Neural progenitor cell (in vitro differentiated cells): ENCODE measurements at regions not wholly inside any gene's neighbourhood (a gene's known extent, or its start where the extent isn't known, plus 50 kb on each side); places are given as distances from the start of the nearest gene placed in this dataset.

Experiments used
- DNase-seq: peaks from one replicate; pipeline ENCODE4 v3.0.0-alpha.2; 2016; ENCODE audit warnings: low spot score
- H2AFZ ChIP-seq: fragments of 200-600 bp; sonication (generic); replicated peaks from 2 replicates; pipeline ENCODE4 v1.6.1; 2016; ENCODE audit warnings: antibody characterized with exemption
- H3F3A ChIP-seq: fragments of 200-600 bp; sonication (generic); 2 replicates; pipeline ENCODE4 v1.6.1; 2016; ENCODE audit warnings: antibody characterized with exemption, low read depth
- H3K27ac ChIP-seq: fragments of 200-600 bp; sonication (generic); 2 replicates; pipeline ENCODE4 v1.5.1; 2016; ENCODE audit warnings: mild to moderate bottlenecking
- H3K27me3 ChIP-seq: fragments of 200-600 bp; sonication (generic); 2 replicates; pipeline ENCODE4 v1.6.1; 2016; ENCODE audit warnings: mild to moderate bottlenecking, moderate library complexity
- H3K36me3 ChIP-seq: fragments of 200-600 bp; sonication (generic); 2 replicates; pipeline ENCODE4 v1.5.1; 2016
- H3K4me1 ChIP-seq: fragments of 200-600 bp; sonication (generic); 2 replicates; pipeline ENCODE4 v1.6.1; 2016; ENCODE audit warnings: mixed run types
- H3K4me2 ChIP-seq: fragments of 200-600 bp; sonication (generic); 2 replicates; pipeline ENCODE4 v1.6.1; 2016
- H3K4me3 ChIP-seq: fragments of 200-600 bp; sonication (generic); 2 replicates; pipeline ENCODE4 v1.5.1; 2016
- H3K79me2 ChIP-seq: fragments of 200-600 bp; sonication (generic); 2 replicates; pipeline ENCODE4 v1.6.1; 2016; ENCODE audit warnings: low read depth
- H3K9ac ChIP-seq: fragments of 200-600 bp; sonication (generic); 2 replicates; pipeline ENCODE4 v1.6.1; 2016
- H3K9me3 ChIP-seq: fragments of 200-600 bp; sonication (generic); 2 replicates; pipeline ENCODE4 v1.5.1; 2016; ENCODE audit warnings: low read depth
- H4K20me1 ChIP-seq: fragments of 200-600 bp; sonication (generic); 2 replicates; pipeline ENCODE4 v1.6.1; 2016; ENCODE audit warnings: low read depth
- H3K27ac Mint-ChIP-seq: 3 replicates; pipeline ENCODE4 v1.8.0; 2021; ENCODE audit warnings: mixed read lengths
- H3K27me3 Mint-ChIP-seq: 2 replicates; pipeline ENCODE4 v1.8.0; 2022; ENCODE audit warnings: low read depth, mild to moderate bottlenecking, inconsistent platforms, moderate library complexity, mixed read lengths; ENCODE audit not compliant: insufficient read depth
- H3K36me3 Mint-ChIP-seq: 3 replicates; pipeline ENCODE4 v1.8.0; 2021; ENCODE audit warnings: mixed read lengths
- H3K4me1 Mint-ChIP-seq: 3 replicates; pipeline ENCODE4 v1.8.0; 2021; ENCODE audit warnings: mixed read lengths
- H3K4me3 Mint-ChIP-seq: 3 replicates; pipeline ENCODE4 v1.8.0; 2021; ENCODE audit warnings: mild to moderate bottlenecking, moderate library complexity, mixed read lengths
- H3K9me3 Mint-ChIP-seq: 3 replicates; pipeline ENCODE4 v1.8.0; 2020; ENCODE audit warnings: mixed read lengths
- CTCF ChIP-seq: fragments of 200-600 bp; sonication (generic); IDR thresholded peaks from 2 replicates; pipeline ENCODE4 v1.5.1; 2017; ENCODE audit warnings: antibody characterized with exemption, mild to moderate bottlenecking
- EZH2 ChIP-seq: fragments of 200-600 bp; sonication (generic); IDR thresholded peaks from 2 replicates; pipeline ENCODE4 v1.6.1; 2017; ENCODE audit warnings: antibody characterized with exemption, mild to moderate bottlenecking, moderate library complexity
- EZH2phosphoT487 ChIP-seq: fragments of 200-600 bp; sonication (generic); IDR thresholded peaks from 2 replicates; pipeline ENCODE4 v1.6.1; 2017; ENCODE audit warnings: antibody characterized with exemption

- no peaks in the 10 kb centered on the region for H3K4me1 ChIP-seq
- H3K79me2 ChIP-seq, result no peaks in the 10 kb centered on the region
- DNase-seq, result no peak
- H3K4me3 ChIP-seq, result no peak overlapping the region
- H3K36me3 ChIP-seq, result no peaks in the 10 kb centered on the region
- TF ChIP-seq EZH2phosphoT487 (no peak), CTCF (no peak), EZH2 (no peak)
- no peak overlapping the region for H3K4me2 ChIP-seq
- Mint-ChIP-seq H3K9me3 (peaks cover 3% of the 10 kb centered on the region), H3K27ac (no peak overlapping the region), H3K27me3 (peaks cover 4% of the 10 kb centered on the region), H3K4me3 (no peak overlapping the region), H3K4me1 (no peaks in the 10 kb centered on the region), H3K36me3 (no peaks in the 10 kb centered on the region)
- H3K9ac ChIP-seq, result no peak overlapping the region
- no peaks in the 10 kb centered on the region for H4K20me1 ChIP-seq
- peaks cover 4% of the 10 kb centered on the region for H3K9me3 ChIP-seq
- no peaks in the 10 kb centered on the region for H3K27me3 ChIP-seq
- no peak overlapping the region for H2AFZ ChIP-seq
- H3F3A ChIP-seq, result no peaks in the 10 kb centered on the region
- no peak overlapping the region for H3K27ac ChIP-seq
These were observed 558.3 kb upstream of the GRIA3 start for GRCh38 chrX:122625821-122626220.

- H3K9me3 ChIP-seq, result peaks cover 4% of the 10 kb centered on the region
- no peak overlapping the region for H3K27ac ChIP-seq
- H3K36me3 ChIP-seq, result no peaks in the 10 kb centered on the region
- H3K79me2 ChIP-seq, result no peaks in the 10 kb centered on the region
- H3K27me3 Mint-ChIP-seq, result no peaks in the 10 kb centered on the region
- no peaks in the 10 kb centered on the region for H4K20me1 ChIP-seq
- DNase-seq, result no peak
- no peak overlapping the region for H3K4me2 ChIP-seq
- no peak overlapping the region for H3K4me3 Mint-ChIP-seq
- TF ChIP-seq CTCF (no peak), EZH2 (no peak), EZH2phosphoT487 (no peak)
- no peaks in the 10 kb centered on the region for H3K27me3 ChIP-seq
- H3K4me3 ChIP-seq, result no peak overlapping the region
- no peak overlapping the region for H2AFZ ChIP-seq
- no peaks in the 10 kb centered on the region for H3K4me1 ChIP-seq
- H3K4me1 Mint-ChIP-seq, result no peaks in the 10 kb centered on the region
- H3K9me3 Mint-ChIP-seq, result no peaks in the 10 kb centered on the region
- H3K9ac ChIP-seq, result no peak overlapping the region
- H3F3A ChIP-seq, result no peaks in the 10 kb centered on the region
- H3K36me3 Mint-ChIP-seq, result no peaks in the 10 kb centered on the region
- no peak overlapping the region for H3K27ac Mint-ChIP-seq
These were observed 557.2 kb upstream of the GRIA3 start for GRCh38 chrX:122626871-122627270.

GRCh38 chrX:122641136-122641535 is 542.9 kb upstream of the GRIA3 start:
- Histone ChIP-seq H2AFZ (no peak overlapping the region), H3K4me1 (no peaks in the 10 kb centered on the region), H4K20me1 (no peaks in the 10 kb centered on the region), H3K4me3 (no peak overlapping the region), H3K9ac (no peak overlapping the region), H3F3A (no peaks in the 10 kb centered on the region), H3K27ac (no peak overlapping the region), H3K4me2 (no peak overlapping the region), H3K27me3 (no peaks in the 10 kb centered on the region), H3K79me2 (no peaks in the 10 kb centered on the region), H3K36me3 (no peaks in the 10 kb centered on the region), H3K9me3 (no peaks in the 10 kb centered on the region)
- Mint-ChIP-seq H3K27me3 (peaks cover 2% of the 10 kb centered on the region), H3K27ac (no peak overlapping the region), H3K4me3 (no peak overlapping the region), H3K4me1 (peaks cover 4% of the 10 kb centered on the region), H3K36me3 (no peaks in the 10 kb centered on the region), H3K9me3 (no peaks in the 10 kb centered on the region)
- TF ChIP-seq CTCF (no peak), EZH2 (no peak), EZH2phosphoT487 (no peak)
- no peak for DNase-seq
